Transverse colon (tissue), 4 donors: ENCODE measurements at regions not wholly inside any gene's neighbourhood (a gene's known extent, or its start where the extent isn't known, plus 50 kb on each side); places are given as distances from the start of the nearest gene placed in this dataset.

Experiments
- DNase-seq: peaks from one replicate; pipeline ENCODE4 v3.0.0-alpha.2; 2019
- H3K27ac ChIP-seq, 4 donors: fragments of 200-600 bp; sonication (generic); 2 replicates each; pipeline ENCODE4 v1.5.1; 2016 to 2018; ENCODE audit warnings: inconsistent platforms in 4 of 4
- H3K27me3 ChIP-seq: fragments of 200-600 bp; sonication (generic); 2 replicates; pipeline ENCODE4 v1.5.1; 2017; ENCODE audit warnings: inconsistent platforms
- H3K36me3 ChIP-seq, 4 donors: fragments of 200-600 bp; sonication (generic); 2 replicates each; pipeline ENCODE4 v1.5.1; 2017 to 2019; ENCODE audit warnings: inconsistent platforms in 4 of 4
- H3K4me1 ChIP-seq, 4 donors: fragments of 200-600 bp; sonication (generic); 2 replicates each; pipeline ENCODE4 v1.5.1; 2017 to 2020; ENCODE audit warnings: inconsistent platforms in 4 of 4
- H3K4me3 ChIP-seq, 4 donors: fragments of 200-600 bp; sonication (generic); 1 replicate in 1 of 4; 2 replicates in 3 of 4; pipeline versions ENCODE4 v1.5.1 to v1.6.1; 2017 to 2019; ENCODE audit warnings: inconsistent platforms in 4 of 4
- H3K9me3 ChIP-seq, 2 donors: fragments of 200-600 bp; sonication (generic); 2 replicates each; pipeline ENCODE4 v1.5.1; 2017 to 2019; ENCODE audit warnings: inconsistent platforms in 2 of 2
- CTCF ChIP-seq, 5 experiments: fragments of 200-600 bp in 3 of 5; fragments of 450-650 bp in 2 of 5; sonication (generic) in 3 of 5; IDR thresholded peaks; 1 replicate in 2 of 5; 2 replicates in 3 of 5; pipeline ENCODE4 v1.5.1; 2016 to 2017; ENCODE audit warnings: antibody characterized with exemption in 5 of 5, inconsistent platforms in 3 of 5, mild to moderate bottlenecking in 2 of 5, moderate library complexity in 1 of 5
- EP300 ChIP-seq: sonication (generic); formaldehyde crosslinking; IDR thresholded peaks from one replicate; pipeline ENCODE4 v1.6.1; 2017; ENCODE audit warnings: antibody characterized with exemption, low read depth
- POLR2A ChIP-seq: fragments of 450-650 bp; IDR thresholded peaks from one replicate; pipeline ENCODE4 v1.6.1; 2016; ENCODE audit warnings: antibody characterized with exemption, mild to moderate bottlenecking, moderate library complexity
- POLR2AphosphoS5 ChIP-seq, 3 donors: sonication (generic); formaldehyde crosslinking; IDR thresholded peaks; one replicate each; pipeline ENCODE4 v1.6.1; 2016; ENCODE audit warnings: antibody characterized with exemption in 3 of 3
- WGBS, 2 donors: methylation state at CpG; one replicate each; pipeline ENCODE4 v1.1.5; 2018; ENCODE audit warnings: low coverage in 1 of 2; 5-methylcytosine and 5-hydroxymethylcytosine counted together
- in situ Hi-C, 4 donors: fragments of 200-750 bp; cut with MboI; loops; one replicate each; pipeline versions ENCODE4 v1.15.0 to v1.15.1; 2017; ENCODE audit warnings: low sequenced_read_pairs in 3 of 4, low pct_ligation_motif_present in 1 of 4, low pct_unique_long_range_greater_than_20kb in 1 of 4
- intact Hi-C: fragments of 100-400 bp; cut with DNase I; formaldehyde crosslinking; loops from one replicate; pipeline ENCODE4 v1.15.1; 2023; ENCODE audit warnings: low total_unique reads

- WGBS, 2 donors, result 13 to 45% methylated on average over 9 to 30 of the region's 35 CpGs
- peak; percentile 8 for DNase-seq
- TF ChIP-seq POLR2A (no peak), CTCF (IDR thresholded peaks at IDR 0.05) (no peak), POLR2AphosphoS5 (IDR thresholded peaks at IDR 0.05) (no peak), EP300 (no peak)
- Histone ChIP-seq H3K36me3 (no peaks in the 10 kb centered on the region), H3K4me3 (peak overlapping the region in 3 of 4 donors; percentile 38 to 53 (median 45)), H3K27me3 (peaks cover 52% of the 10 kb centered on the region), H3K27ac (no peak overlapping the region), H3K4me1 (peaks cover 0 to 13% (median 10%) of the 10 kb centered on the region in 4 donors), H3K9me3 (no peaks in the 10 kb centered on the region)
- in situ Hi-C loops, result no loop called here
- intact Hi-C loops, result no loop called here
Measured at GRCh38 chr3:24830230-24831152, 335.8 kb upstream of the THRB start.

DNA sequence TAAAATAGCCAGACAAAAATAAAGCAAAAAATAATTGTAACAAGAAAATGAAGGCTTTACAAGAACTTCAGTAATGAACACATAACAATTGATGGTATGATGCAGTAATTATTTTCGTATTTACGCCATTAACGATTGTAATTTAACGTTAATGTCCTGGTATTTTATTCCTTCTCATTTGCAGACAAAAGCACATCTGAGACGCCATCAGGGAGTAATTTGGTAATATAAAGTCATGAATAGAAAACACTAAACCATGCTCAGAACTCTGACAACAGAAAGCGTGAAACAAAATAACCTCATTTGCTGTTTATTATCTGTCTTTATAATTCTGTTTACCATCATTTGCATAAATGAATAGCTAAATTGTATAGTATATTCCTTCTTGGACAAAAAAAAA, 336.6 kb upstream of the THRB start:
- Histone ChIP-seq H3K9me3 (no peaks in the 10 kb centered on the region), H3K4me1 (peaks cover 0 to 13% (median 10%) of the 10 kb centered on the region in 4 donors), H3K4me3 (no peak overlapping the region), H3K27me3 (peaks cover 52% of the 10 kb centered on the region), H3K27ac (no peak overlapping the region), H3K36me3 (no peaks in the 10 kb centered on the region)
- in situ Hi-C loops, result no loop called here
- intact Hi-C loops, result no loop called here
- TF ChIP-seq EP300 (no peak), POLR2A (no peak), POLR2AphosphoS5 (IDR thresholded peaks at IDR 0.05) (no peak)
- 75 to 85% methylated on average over 6 of the region's 6 CpGs for WGBS, 2 donors
- no peak for DNase-seq

- Histone ChIP-seq H3K27me3 (peaks cover 41% of the 10 kb centered on the region), H3K9me3 (no peaks in the 10 kb centered on the region), H3K4me3 (no peak overlapping the region), H3K4me1 (peaks cover 0 to 15% (median 10%) of the 10 kb centered on the region in 4 donors), H3K36me3 (no peaks in the 10 kb centered on the region), H3K27ac (no peak overlapping the region)
- intact Hi-C loops, result no loop called here
- in situ Hi-C loops, result no loop called here
- TF ChIP-seq POLR2A (no peak), EP300 (no peak), POLR2AphosphoS5 (IDR thresholded peaks at IDR 0.05) (no peak), CTCF (IDR thresholded peaks at IDR 0.05) (no peak)
- 75 to 84% methylated on average over 5 of the region's 5 CpGs for WGBS, 2 donors
- DNase-seq, result no peak
Measured at GRCh38 chr3:24832891-24833290, 338.2 kb upstream of the THRB start.

- Histone ChIP-seq H3K9me3 (no peaks in the 10 kb centered on the region), H3K27me3 (peaks cover 28% of the 10 kb centered on the region), H3K4me3 (no peak overlapping the region), H3K27ac (no peak overlapping the region), H3K4me1 (peaks cover 0 to 14% (median 8%) of the 10 kb centered on the region in 4 donors), H3K36me3 (no peaks in the 10 kb centered on the region)
- in situ Hi-C loops (no loop called here), intact Hi-C loops (no loop called here)
- DNase-seq, result no peak
- no peak for TF ChIP-seq EP300
- no peak for TF ChIP-seq POLR2A
- no peak for TF ChIP-seq CTCF (IDR thresholded peaks at IDR 0.05)
- TF ChIP-seq POLR2AphosphoS5 (IDR thresholded peaks at IDR 0.05), result no peak
- 73 to 79% methylated on average over 4 of the region's 4 CpGs for WGBS, 2 donors
Measured at GRCh38 chr3:24834442-24834841, 339.8 kb upstream of the THRB start.
